ENCODE measurements at regions not wholly inside any gene's neighbourhood (a gene's known extent, or its start where the extent isn't known, plus 50 kb on each side); places are given as distances from the start of the nearest gene placed in this dataset.

DNA sequence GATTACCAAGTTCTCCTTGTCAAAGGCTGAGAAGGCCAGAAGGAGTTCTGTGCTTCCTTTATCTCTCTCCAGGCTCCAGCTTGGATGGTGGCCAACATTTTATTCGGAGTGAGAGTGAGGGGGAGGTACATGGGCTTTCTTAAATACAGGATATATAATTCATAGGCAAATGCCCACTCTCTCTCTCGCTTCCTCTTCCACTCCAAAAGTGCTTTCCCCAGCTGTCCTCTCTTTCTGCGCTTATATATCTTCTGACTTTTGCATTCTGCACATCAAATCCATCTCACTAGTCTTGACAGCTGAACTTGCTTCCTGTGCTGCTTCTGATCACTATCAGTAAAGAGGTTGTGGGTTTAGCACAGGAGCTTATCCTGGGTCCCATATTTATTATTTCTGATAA is 125.4 kb upstream of the ARHGAP20 start:
- H3K4me3 ChIP-seq (ENCODE audit: low read depth, low read length) = no peak overlapping the region
- no peak for DNase-seq (ENCODE audit: low read depth)
- in situ Hi-C loops (cut with HindIII; ENCODE audit: low sequenced_read_pairs) = no loop called here
- TF ChIP-seq, protein P1, sequence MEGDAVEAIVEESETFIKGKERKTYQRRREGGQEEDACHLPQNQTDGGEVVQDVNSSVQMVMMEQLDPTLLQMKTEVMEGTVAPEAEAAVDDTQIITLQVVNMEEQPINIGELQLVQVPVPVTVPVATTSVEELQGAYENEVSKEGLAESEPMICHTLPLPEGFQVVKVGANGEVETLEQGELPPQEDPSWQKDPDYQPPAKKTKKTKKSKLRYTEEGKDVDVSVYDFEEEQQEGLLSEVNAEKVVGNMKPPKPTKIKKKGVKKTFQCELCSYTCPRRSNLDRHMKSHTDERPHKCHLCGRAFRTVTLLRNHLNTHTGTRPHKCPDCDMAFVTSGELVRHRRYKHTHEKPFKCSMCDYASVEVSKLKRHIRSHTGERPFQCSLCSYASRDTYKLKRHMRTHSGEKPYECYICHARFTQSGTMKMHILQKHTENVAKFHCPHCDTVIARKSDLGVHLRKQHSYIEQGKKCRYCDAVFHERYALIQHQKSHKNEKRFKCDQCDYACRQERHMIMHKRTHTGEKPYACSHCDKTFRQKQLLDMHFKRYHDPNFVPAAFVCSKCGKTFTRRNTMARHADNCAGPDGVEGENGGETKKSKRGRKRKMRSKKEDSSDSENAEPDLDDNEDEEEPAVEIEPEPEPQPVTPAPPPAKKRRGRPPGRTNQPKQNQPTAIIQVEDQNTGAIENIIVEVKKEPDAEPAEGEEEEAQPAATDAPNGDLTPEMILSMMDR (IDR thresholded peaks at IDR 0.05; ENCODE audit: low read depth, low read length, missing control alignments) = no peak

DNA sequence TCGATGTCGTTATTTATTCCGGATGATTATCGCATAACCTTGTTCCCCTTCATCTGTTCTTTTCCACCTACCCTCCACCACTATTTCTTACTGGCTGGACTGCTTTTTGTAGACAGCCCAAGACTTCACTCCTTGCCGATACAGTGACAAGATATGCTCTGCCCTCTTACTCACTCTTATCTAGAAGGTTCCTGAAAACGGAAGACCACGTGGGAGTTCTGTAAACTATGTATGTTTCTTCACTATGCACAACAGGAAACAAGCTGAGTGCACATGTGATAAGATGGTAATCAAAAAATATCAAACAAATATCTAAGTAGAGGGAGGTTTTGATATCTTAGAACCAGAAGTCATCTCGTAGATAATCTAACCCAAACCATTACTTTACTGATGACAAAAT is 122.9 kb upstream of the ARHGAP20 start:
- in situ Hi-C loops (cut with HindIII; ENCODE audit: low sequenced_read_pairs) = no loop called here
- H3K4me3 ChIP-seq (ENCODE audit: low read depth, low read length) = no peak overlapping the region
- DNase-seq (ENCODE audit: low read depth) = no peak
- TF ChIP-seq, protein P1 (IDR thresholded peaks at IDR 0.05; ENCODE audit: low read depth, low read length, missing control alignments) = no peak

DNA sequence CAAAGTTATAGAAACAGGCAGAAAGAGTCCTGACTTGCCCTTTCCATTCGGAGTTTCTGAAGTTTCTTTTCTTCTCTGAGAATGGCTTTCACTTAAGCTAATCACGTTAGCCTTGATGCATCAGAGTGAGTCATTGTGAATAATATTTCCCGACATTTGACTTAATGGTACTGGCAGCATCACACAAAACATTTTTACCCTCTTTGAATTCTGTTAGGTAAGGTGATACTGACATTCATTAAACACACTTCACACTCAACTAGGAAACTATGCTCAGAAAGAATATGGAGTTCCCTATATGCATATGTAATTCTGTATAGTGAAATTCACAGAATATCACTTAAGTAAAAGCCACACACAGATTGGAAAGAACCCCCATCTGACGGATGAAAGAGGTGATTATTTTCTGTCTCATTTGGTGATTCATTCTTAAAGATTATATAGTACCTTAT is 120.8 kb upstream of the ARHGAP20 start:
- H3K4me3 ChIP-seq (ENCODE audit: low read depth, low read length) = no peak overlapping the region
- TF ChIP-seq, protein P1 (IDR thresholded peaks at IDR 0.05; ENCODE audit: low read depth, low read length, missing control alignments) = no peak
- in situ Hi-C loops (cut with HindIII; ENCODE audit: low sequenced_read_pairs) = no loop called here
- no peak for DNase-seq (ENCODE audit: low read depth)

DNA sequence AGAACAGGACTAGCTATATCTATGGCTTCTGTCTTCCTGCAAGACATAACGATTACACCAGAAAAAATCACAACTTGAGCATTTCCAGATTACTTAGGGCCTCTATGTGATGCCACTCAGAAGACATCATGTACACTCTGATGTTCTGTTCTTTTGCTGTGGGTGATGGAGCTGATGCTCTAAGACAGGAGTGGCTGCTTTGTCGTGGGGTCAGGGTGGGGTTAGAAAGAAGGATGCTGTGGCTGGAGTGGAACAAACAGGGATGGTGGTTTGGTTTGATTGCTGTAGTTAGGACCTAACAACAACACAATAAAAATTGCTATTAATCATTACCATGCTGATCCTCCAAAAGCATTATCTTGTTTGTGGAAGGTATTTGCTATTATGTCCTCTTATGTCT is 120.3 kb upstream of the ARHGAP20 start:
- in situ Hi-C loops (cut with HindIII; ENCODE audit: low sequenced_read_pairs) = no loop called here
- DNase-seq (ENCODE audit: low read depth) = no peak
- TF ChIP-seq, protein P1 (IDR thresholded peaks at IDR 0.05; ENCODE audit: low read depth, low read length, missing control alignments) = no peak
- H3K4me3 ChIP-seq (ENCODE audit: low read depth, low read length) = no peak overlapping the region

DNA sequence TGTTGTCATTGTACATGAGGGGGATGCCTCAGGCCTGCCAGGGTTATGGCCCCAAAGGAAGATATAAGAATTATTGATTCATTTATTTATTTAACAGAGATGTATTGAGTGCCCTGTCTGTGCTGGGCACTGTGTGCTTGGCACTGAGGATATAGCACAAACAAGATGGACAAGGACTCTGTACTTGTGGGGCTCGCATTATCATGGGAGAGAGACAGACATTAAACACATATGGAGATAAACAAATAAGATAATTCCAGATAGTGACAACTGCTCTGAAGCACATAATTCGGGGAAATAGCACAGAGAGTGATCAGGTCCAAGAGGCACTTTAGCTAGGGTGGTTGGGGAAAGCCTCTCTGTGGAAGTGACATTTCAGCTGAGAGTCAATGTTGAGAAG is 119.8 kb upstream of the ARHGAP20 start:
- in situ Hi-C loops (cut with HindIII; ENCODE audit: low sequenced_read_pairs) = no loop called here
- no peak for DNase-seq (ENCODE audit: low read depth)
- H3K4me3 ChIP-seq (ENCODE audit: low read depth, low read length) = no peak overlapping the region
- TF ChIP-seq, protein P1 (IDR thresholded peaks at IDR 0.05; ENCODE audit: low read depth, low read length, missing control alignments) = no peak

DNA sequence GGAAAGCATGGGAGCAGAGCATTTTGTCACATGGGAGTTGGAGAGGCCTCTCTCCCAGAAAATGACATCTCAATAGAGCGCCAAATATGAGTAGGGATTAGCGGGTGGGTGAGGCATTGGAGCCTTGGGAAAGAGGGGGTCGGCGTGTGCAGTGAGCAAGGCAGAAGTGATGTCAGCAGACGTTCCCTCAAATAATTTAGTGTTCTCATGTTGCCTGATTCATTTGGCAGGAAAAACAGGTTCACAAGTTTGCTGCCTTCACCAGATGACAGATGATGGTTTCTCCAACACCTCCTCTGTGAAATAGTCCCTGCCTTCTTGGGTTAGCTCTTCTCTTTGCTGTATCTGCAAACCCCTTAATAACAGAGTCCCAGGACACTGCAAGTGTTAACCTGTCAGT is 118.5 kb upstream of the ARHGAP20 start:
- in situ Hi-C loops (cut with HindIII; ENCODE audit: low sequenced_read_pairs) = no loop called here
- DNase-seq (ENCODE audit: low read depth) = no peak

More for the DNA sequence above, 118.5 kb upstream of the ARHGAP20 start:
- TF ChIP-seq, protein P1 (IDR thresholded peaks at IDR 0.05; ENCODE audit: low read depth, low read length, missing control alignments) = no peak
- H3K4me3 ChIP-seq (ENCODE audit: low read depth, low read length) = no peak overlapping the region
